HEK293T (cell line): ENCODE measurements at regions not wholly inside any gene's neighbourhood (a gene's known extent, or its start where the extent isn't known, plus 50 kb on each side); places are given as distances from the start of the nearest gene placed in this dataset.

Experiments used
- CTCF ChIA-PET: fragments of 350-600 bp; formaldehyde crosslinking; extraction: SDS; loops from one replicate; lab custom pipeline; 2021; ENCODE audit warnings: antibody characterized with exemption, inconsistent platforms; lab: Yijun Ruan, JAX
- POLR2A ChIA-PET: fragments of 350-600 bp; formaldehyde crosslinking; extraction: SDS; loops from one replicate; lab custom pipeline; 2020; ENCODE audit warnings: antibody characterized with exemption, inconsistent platforms; lab: Yijun Ruan, JAX
- DNase-seq: peaks from one replicate; pipeline ENCODE4 v3.0.0; 2012; ENCODE audit warnings: mixed read lengths; ENCODE audit errors: extremely low spot score
- ARNT ChIP-seq: fragments of 450-650 bp; IDR thresholded peaks from 2 replicates; pipeline ENCODE4 v1.6.1; 2017; ENCODE audit warnings: mild to moderate bottlenecking
- BHLHE40 ChIP-seq: fragments of 450-650 bp; IDR thresholded peaks from 2 replicates; pipeline ENCODE4 v1.6.1; 2016; ENCODE audit warnings: mild to moderate bottlenecking, moderate library complexity, borderline replicate concordance
- CTBP1 ChIP-seq: fragments of 450-650 bp; IDR thresholded peaks from 2 replicates; pipeline ENCODE4 v1.6.1; 2016; ENCODE audit warnings: borderline replicate concordance
- ELF4 ChIP-seq: fragments of 450-650 bp; IDR thresholded peaks from 2 replicates; pipeline ENCODE4 v1.6.1; 2017; ENCODE audit warnings: antibody characterized with exemption
- FOXA1 ChIP-seq: fragments of 450-650 bp; IDR thresholded peaks from 2 replicates; pipeline ENCODE4 v1.6.1; 2016; ENCODE audit warnings: mild to moderate bottlenecking
- FOXK2 ChIP-seq: fragments of 450-650 bp; IDR thresholded peaks from 2 replicates; pipeline ENCODE4 v1.6.1; 2016; ENCODE audit warnings: mild to moderate bottlenecking
- FOXM1 ChIP-seq: fragments of 450-650 bp; IDR thresholded peaks from 2 replicates; pipeline ENCODE4 v1.6.1; 2017; ENCODE audit warnings: mild to moderate bottlenecking, borderline replicate concordance
- HDGF ChIP-seq: fragments of 450-650 bp; IDR thresholded peaks from 2 replicates; pipeline ENCODE4 v1.6.1; 2017; ENCODE audit warnings: antibody characterized with exemption, borderline replicate concordance
- L3MBTL2 ChIP-seq: fragments of 450-650 bp; conservative IDR thresholded peaks from 2 replicates; pipeline ENCODE4 v1.6.1; 2016; ENCODE audit warnings: mild to moderate bottlenecking
- LEF1 ChIP-seq: fragments of 450-650 bp; IDR thresholded peaks from 2 replicates; pipeline ENCODE4 v1.6.1; 2017; ENCODE audit warnings: mild to moderate bottlenecking, borderline replicate concordance
- NFRKB ChIP-seq: fragments of 450-650 bp; IDR thresholded peaks from 2 replicates; pipeline ENCODE4 v1.6.1; 2016; ENCODE audit warnings: mild to moderate bottlenecking, moderate library complexity
- SP1 ChIP-seq: fragments of 450-650 bp; IDR thresholded peaks from 2 replicates; pipeline ENCODE4 v1.6.1; 2017
- SUZ12 ChIP-seq: fragments of 450-650 bp; IDR thresholded peaks from 2 replicates; pipeline ENCODE4 v1.6.1; 2016; ENCODE audit warnings: mild to moderate bottlenecking
- TARDBP ChIP-seq: fragments of 450-650 bp; IDR thresholded peaks from 2 replicates; pipeline ENCODE4 v1.6.1; 2016
- ZNF384 ChIP-seq: fragments of 450-650 bp; IDR thresholded peaks from 2 replicates; pipeline ENCODE4 v1.6.1; 2016
- TF ChIP-seq, protein P1 (sequence below): fragments of 450-650 bp; IDR thresholded peaks from 2 replicates; pipeline ENCODE4 v1.6.1; 2016

DNA sequence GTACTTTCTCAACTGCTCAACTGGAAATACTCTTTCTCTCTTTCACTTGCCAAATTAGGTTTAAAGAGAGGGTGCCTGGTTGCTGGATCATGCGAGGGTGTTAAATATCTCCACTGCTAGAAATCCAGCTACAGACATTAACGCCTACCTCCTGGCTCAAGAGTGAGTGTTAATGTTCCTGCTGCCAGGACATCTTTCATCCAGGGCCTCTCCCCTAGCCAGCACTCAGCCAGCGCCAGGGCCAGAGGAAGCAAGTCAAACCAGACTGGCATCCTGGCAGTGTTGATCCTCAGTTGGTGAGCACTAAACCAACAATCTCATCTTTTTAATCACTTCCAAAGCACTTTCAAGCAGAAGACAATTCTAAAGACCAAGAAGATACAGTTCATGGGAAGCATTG, 92.9 kb upstream of the BARHL2 start:
- ChIA-PET CTCF (no interaction called here), POLR2A (no interaction called here)
- no peak for TF ChIP-seq CTBP1
- TF ChIP-seq FOXK2 = no peak
- no peak for TF ChIP-seq SUZ12
- TF ChIP-seq HDGF = no peak
- no peak for TF ChIP-seq BHLHE40
- TF ChIP-seq ELF4 = no peak
- TF ChIP-seq L3MBTL2 = no peak
- TF ChIP-seq ZNF384 = no peak
- TF ChIP-seq FOXM1 = no peak
- TF ChIP-seq ARNT = no peak
- TF ChIP-seq, protein P1, sequence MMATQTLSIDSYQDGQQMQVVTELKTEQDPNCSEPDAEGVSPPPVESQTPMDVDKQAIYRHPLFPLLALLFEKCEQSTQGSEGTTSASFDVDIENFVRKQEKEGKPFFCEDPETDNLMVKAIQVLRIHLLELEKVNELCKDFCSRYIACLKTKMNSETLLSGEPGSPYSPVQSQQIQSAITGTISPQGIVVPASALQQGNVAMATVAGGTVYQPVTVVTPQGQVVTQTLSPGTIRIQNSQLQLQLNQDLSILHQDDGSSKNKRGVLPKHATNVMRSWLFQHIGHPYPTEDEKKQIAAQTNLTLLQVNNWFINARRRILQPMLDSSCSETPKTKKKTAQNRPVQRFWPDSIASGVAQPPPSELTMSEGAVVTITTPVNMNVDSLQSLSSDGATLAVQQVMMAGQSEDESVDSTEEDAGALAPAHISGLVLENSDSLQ = no peak
- no peak for TF ChIP-seq TARDBP
- TF ChIP-seq LEF1 = no peak
- no peak for TF ChIP-seq NFRKB
- no peak for TF ChIP-seq FOXA1
- DNase-seq = no peak

DNA sequence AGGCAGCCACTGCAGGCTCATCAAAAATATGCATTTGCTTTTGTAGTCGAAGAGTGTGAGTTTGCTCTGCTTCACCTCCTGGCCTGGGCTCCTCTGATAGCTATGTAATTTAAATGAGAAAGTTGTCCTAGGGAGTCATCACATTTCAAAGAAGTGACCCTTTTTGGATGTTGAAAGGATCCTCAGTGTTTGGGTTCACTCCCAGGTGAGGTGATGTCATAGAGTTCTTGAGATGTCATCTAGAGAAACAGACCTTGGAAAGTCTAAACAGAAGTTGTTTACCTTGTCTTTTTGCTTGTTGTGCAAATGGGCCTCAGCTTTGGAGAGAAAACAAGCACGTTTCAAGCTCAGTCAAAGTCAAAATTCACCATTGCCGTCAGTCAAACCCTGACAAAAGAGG, 92.0 kb upstream of the BARHL2 start:
- TF ChIP-seq FOXK2 = no peak
- no peak for TF ChIP-seq SUZ12
- no peak for TF ChIP-seq CTBP1
- TF ChIP-seq ZNF384 = no peak
- TF ChIP-seq HDGF = no peak
- TF ChIP-seq SP1 = no peak
- TF ChIP-seq, protein P1 = no peak
- no peak for TF ChIP-seq ELF4
- TF ChIP-seq BHLHE40 = no peak
- no peak for TF ChIP-seq LEF1
- TF ChIP-seq L3MBTL2 = no peak
- TF ChIP-seq FOXM1 = no peak
- TF ChIP-seq FOXA1 = no peak
- TF ChIP-seq ARNT = no peak
- ChIA-PET POLR2A (no interaction called here), CTCF (no interaction called here)
- DNase-seq = no peak

DNA sequence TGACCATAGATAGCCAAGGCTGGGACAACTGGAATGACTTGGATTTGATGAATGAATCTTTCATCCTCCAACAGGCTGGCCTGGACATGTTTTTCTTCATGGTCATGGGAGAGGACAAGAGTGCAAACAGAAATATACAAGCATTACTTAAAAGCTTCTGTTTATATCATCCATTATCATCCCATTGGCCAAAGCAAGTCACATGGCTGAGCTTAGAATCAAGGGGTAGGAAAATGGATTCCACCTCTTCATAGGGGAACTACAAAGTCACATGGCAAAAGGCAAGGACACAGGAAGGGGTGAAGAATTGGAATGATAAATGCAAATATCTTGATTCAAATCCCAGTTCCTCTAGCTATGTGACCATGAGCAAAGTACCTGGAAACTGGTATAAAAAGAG, 90.2 kb upstream of the BARHL2 start:
- TF ChIP-seq FOXA1 (no peak), BHLHE40 (no peak), NFRKB (no peak), SUZ12 (no peak)
- DNase-seq = no peak
- POLR2A ChIA-PET = no interaction called here
- CTCF ChIA-PET = no interaction called here

DNA sequence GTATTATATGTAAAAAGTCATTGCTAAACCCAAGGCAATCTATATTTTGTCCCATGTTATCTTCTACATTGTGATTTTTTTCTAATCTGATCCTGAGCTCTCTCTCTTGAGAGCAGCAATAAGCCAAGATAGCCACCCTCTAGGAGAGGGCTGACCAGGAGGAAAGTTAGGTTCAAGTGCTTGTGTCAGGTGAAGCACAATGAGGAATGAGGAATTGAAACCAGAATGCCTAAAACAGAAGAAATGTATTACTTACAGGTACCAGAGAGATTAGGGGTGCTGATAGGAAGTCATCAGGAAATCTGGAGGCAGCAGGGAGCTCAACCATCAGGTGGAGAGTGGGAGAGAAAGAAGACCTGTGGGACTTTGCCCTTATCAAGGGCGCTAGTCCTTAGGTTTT, 85.5 kb upstream of the BARHL2 start:
- DNase-seq = no peak
- TF ChIP-seq FOXK2 (no peak), FOXM1 (no peak), ZNF384 (no peak), ARNT (no peak), L3MBTL2 (no peak), BHLHE40 (no peak), CTBP1 (no peak), LEF1 (no peak), FOXA1 (no peak), SUZ12 (no peak), NFRKB (no peak)
- CTCF ChIA-PET = no interaction called here
- POLR2A ChIA-PET = no interaction called here

DNA sequence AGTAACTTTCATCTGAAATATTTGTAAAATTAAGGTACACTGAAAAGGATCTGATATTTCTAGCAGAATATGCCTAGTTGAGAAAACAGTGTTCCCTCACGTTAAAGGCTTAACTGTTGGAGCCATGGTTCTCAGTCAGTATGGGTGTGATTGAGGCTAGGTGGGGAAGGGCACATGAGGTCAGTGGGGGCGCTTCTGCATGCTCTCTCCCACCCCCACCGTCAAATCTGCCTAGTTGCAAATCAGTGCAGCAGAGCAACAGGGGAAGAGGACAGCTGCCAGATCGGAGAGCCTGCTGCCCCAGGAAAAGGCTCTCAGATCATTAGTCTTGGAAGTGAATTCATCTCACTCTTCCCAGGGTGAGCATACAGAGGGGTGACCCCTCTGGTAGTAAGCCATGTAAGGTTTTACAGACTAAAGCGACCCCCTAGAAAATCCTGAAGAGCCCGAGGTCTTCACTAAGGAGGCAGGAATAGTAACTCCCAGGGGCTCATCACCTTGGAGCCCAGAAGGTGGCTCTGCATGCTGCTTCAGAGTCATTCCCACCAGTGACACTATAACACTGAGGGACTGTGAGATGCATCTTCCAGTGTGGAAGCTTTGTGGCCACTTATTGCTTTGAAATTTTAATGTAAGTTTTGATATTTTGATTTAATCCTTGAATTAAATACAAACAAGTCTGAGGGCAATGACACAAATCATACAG, 83.1 kb upstream of the BARHL2 start:
- DNase-seq = no peak
- POLR2A ChIA-PET = no interaction called here
- CTCF ChIA-PET = no interaction called here
- TF ChIP-seq HDGF (no peak), SUZ12 (no peak), ZNF384 (no peak), SP1 (no peak), NFRKB (no peak), L3MBTL2 (no peak), LEF1 (no peak), ELF4 (no peak), CTBP1 (no peak), FOXM1 (no peak), ARNT (no peak), FOXK2 (no peak), TARDBP (no peak), FOXA1 (no peak), BHLHE40 (no peak)
- TF ChIP-seq, protein P1 = no peak

DNA sequence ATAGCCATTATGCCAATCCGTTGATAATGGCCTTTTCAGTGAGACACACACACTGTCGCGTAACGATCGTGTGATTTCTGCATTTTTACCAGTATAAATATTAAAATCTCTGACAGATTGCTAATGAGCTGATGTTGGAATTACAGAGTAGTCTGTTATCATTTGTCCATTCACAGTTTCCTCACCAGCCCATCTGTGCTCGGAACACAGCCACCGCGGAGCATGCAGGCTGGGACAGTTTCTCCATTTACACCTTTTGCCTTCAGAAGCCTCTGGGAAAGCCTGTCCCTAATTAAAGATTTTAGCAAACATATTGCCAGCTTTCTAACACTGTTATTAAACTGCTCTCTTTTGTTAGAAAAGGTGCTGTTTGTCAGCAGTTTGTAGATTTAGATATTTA, 82.2 kb upstream of the BARHL2 start:
- no peak for TF ChIP-seq ARNT
- no peak for DNase-seq
- ChIA-PET CTCF (no interaction called here), POLR2A (no interaction called here)
